ENCODE measurements at regions not wholly inside any gene's neighbourhood (a gene's known extent, or its start where the extent isn't known, plus 50 kb on each side); places are given as distances from the start of the nearest gene placed in this dataset.
A peak's percentile ranks its signal among the peaks of the same experiment; 100 is the strongest.

GRCh38 chr11:80122211-80122610 lies 681.4 kb upstream of the TENM4 start:
- intact Hi-C loops (cut with DNase I), result no loop called here
- peaks cover 0 to 6% (median 0%) of the 10 kb centered on the region in 3 donors for H3K9me3 ChIP-seq (ENCODE audit: control insufficient read depth in 2 of 3, insufficient read depth in 1 of 3, low read length in 3 of 3)
- FAIRE-seq (no peak), DNase-seq (no peak)
- H3K36me3 ChIP-seq (ENCODE audit: control insufficient read depth in 2 of 3, insufficient read depth in 3 of 3, low read length in 3 of 3), result no peaks in the 10 kb centered on the region
- TF ChIP-seq CTCF (IDR thresholded peaks at IDR 0.05; ENCODE audit: borderline replicate concordance, extremely low read depth, insufficient read depth), result no peak
- H3K9ac ChIP-seq (ENCODE audit: low read length in 3 of 3), result no peak overlapping the region
- no peak overlapping the region for H3K4me3 ChIP-seq (ENCODE audit: low read length in 3 of 3)
- peaks cover 0 to 12% (median 0%) of the 10 kb centered on the region in 3 donors for H3K4me1 ChIP-seq (ENCODE audit: control insufficient read depth in 2 of 3, insufficient read depth in 2 of 3, low read depth in 1 of 3, low read length in 3 of 3)
- no peaks in the 10 kb centered on the region for H3K27me3 ChIP-seq (ENCODE audit: control insufficient read depth, insufficient read depth, low read length)
- no peak overlapping the region for H3K27ac ChIP-seq (ENCODE audit: low read depth in 2 of 2, low read length in 2 of 2)

GRCh38 chr11:80118073-80118472 lies 677.2 kb upstream of the TENM4 start:
- intact Hi-C loops (cut with DNase I), result no loop called here
- H3K27me3 ChIP-seq (ENCODE audit: control insufficient read depth, insufficient read depth, low read length), result no peaks in the 10 kb centered on the region
- H3K4me3 ChIP-seq (ENCODE audit: low read length in 3 of 3), result no peak overlapping the region
- no peak for TF ChIP-seq CTCF (IDR thresholded peaks at IDR 0.05; ENCODE audit: borderline replicate concordance, extremely low read depth, insufficient read depth)
- H3K9me3 ChIP-seq (ENCODE audit: control insufficient read depth in 2 of 3, insufficient read depth in 1 of 3, low read length in 3 of 3), result no peaks in the 10 kb centered on the region
- H3K36me3 ChIP-seq (ENCODE audit: control insufficient read depth in 2 of 3, insufficient read depth in 3 of 3, low read length in 3 of 3), result no peaks in the 10 kb centered on the region
- peaks cover 0 to 12% (median 2%) of the 10 kb centered on the region in 3 donors for H3K4me1 ChIP-seq (ENCODE audit: control insufficient read depth in 2 of 3, insufficient read depth in 2 of 3, low read depth in 1 of 3, low read length in 3 of 3)
- FAIRE-seq (no peak), DNase-seq (peak in 3 of 5 donors; percentile 9 to 18 (median 11))
- H3K27ac ChIP-seq (ENCODE audit: low read depth in 2 of 2, low read length in 2 of 2), result no peak overlapping the region
- no peak overlapping the region for H3K9ac ChIP-seq (ENCODE audit: low read length in 3 of 3)

- Histone ChIP-seq H3K27ac (ENCODE audit: low read depth in 2 of 2, low read length in 2 of 2) (peak overlapping the region; percentile 45 to 49), H3K27me3 (ENCODE audit: control insufficient read depth, insufficient read depth, low read length) (no peaks in the 10 kb centered on the region), H3K36me3 (ENCODE audit: control insufficient read depth in 2 of 3, insufficient read depth in 3 of 3, low read length in 3 of 3) (no peaks in the 10 kb centered on the region), H3K4me1 (ENCODE audit: control insufficient read depth in 2 of 3, insufficient read depth in 2 of 3, low read depth in 1 of 3, low read length in 3 of 3) (peaks cover 0 to 7% (median 2%) of the 10 kb centered on the region in 3 donors), H3K9ac (ENCODE audit: low read length in 3 of 3) (peak overlapping the region in 1 of 3 donors; percentile 13), H3K9me3 (ENCODE audit: control insufficient read depth in 2 of 3, insufficient read depth in 1 of 3, low read length in 3 of 3) (no peaks in the 10 kb centered on the region), H3K4me3 (ENCODE audit: low read length in 3 of 3) (peak overlapping the region in 2 of 3 donors; percentile 54 to 65)
- TF ChIP-seq CTCF (IDR thresholded peaks at IDR 0.05; ENCODE audit: borderline replicate concordance, extremely low read depth, insufficient read depth), result no peak
- FAIRE-seq (no peak), DNase-seq (peak in 1 of 5 donors; percentile 3)
- intact Hi-C loops (cut with DNase I), result no loop called here
Measured at GRCh38 chr11:80116796-80117195, 676.0 kb upstream of the TENM4 start.

GRCh38 chr11:80109652-80110051 lies 668.8 kb upstream of the TENM4 start:
- DNase-seq (no peak), FAIRE-seq (no peak)
- intact Hi-C loops (cut with DNase I), result no loop called here
- no peaks in the 10 kb centered on the region for H3K9me3 ChIP-seq (ENCODE audit: control insufficient read depth in 2 of 3, insufficient read depth in 1 of 3, low read length in 3 of 3)
- peaks cover 0 to 3% (median 2%) of the 10 kb centered on the region in 3 donors for H3K4me1 ChIP-seq (ENCODE audit: control insufficient read depth in 2 of 3, insufficient read depth in 2 of 3, low read depth in 1 of 3, low read length in 3 of 3)
- H3K27me3 ChIP-seq (ENCODE audit: control insufficient read depth, insufficient read depth, low read length), result no peaks in the 10 kb centered on the region
- no peaks in the 10 kb centered on the region for H3K36me3 ChIP-seq (ENCODE audit: control insufficient read depth in 2 of 3, insufficient read depth in 3 of 3, low read length in 3 of 3)
- H3K27ac ChIP-seq (ENCODE audit: low read depth in 2 of 2, low read length in 2 of 2), result no peak overlapping the region
- H3K9ac ChIP-seq (ENCODE audit: low read length in 3 of 3), result no peak overlapping the region
- no peak for TF ChIP-seq CTCF (IDR thresholded peaks at IDR 0.05; ENCODE audit: borderline replicate concordance, extremely low read depth, insufficient read depth)
- no peak overlapping the region for H3K4me3 ChIP-seq (ENCODE audit: low read length in 3 of 3)
